Liver (tissue), 8 donors: ENCODE measurements at regions not wholly inside any gene's neighbourhood (a gene's known extent, or its start where the extent isn't known, plus 50 kb on each side); places are given as distances from the start of the nearest gene placed in this dataset.
A peak's percentile ranks its signal among the peaks of the same experiment; 100 is the strongest.

Experiments used
- DNase-seq: peaks from one replicate; pipeline ENCODE4 v3.0.0-alpha.2; 2017; ENCODE audit warnings: low spot score
- H3K27ac ChIP-seq, 2 donors: one replicate each; pipeline ENCODE4 v1.7.0; 2013; ENCODE audit warnings: inconsistent platforms in 2 of 2, low read length in 2 of 2, control low read depth in 1 of 2, low read depth in 1 of 2, mild to moderate bottlenecking in 1 of 2
- H3K27me3 ChIP-seq, 4 donors: one replicate each; pipeline versions ENCODE4 v1.6.1 to v1.7.0; 2013; ENCODE audit warnings: low read length in 3 of 4, inconsistent platforms in 1 of 4, mild to moderate bottlenecking in 1 of 4, moderate library complexity in 1 of 4; ENCODE audit not compliant: control insufficient read depth in 4 of 4, insufficient read depth in 4 of 4
- H3K36me3 ChIP-seq, 4 donors: one replicate each; pipeline versions ENCODE4 v1.6.1 to v1.7.0; 2013; ENCODE audit warnings: low read length in 3 of 4, mild to moderate bottlenecking in 3 of 4, low read depth in 1 of 4, moderate library complexity in 1 of 4; ENCODE audit not compliant: control insufficient read depth in 4 of 4, insufficient read depth in 3 of 4
- H3K4me1 ChIP-seq, 4 donors: one replicate each; pipeline versions ENCODE4 v1.6.1 to v1.7.0; 2013; ENCODE audit warnings: low read length in 3 of 4, mild to moderate bottlenecking in 3 of 4, moderate library complexity in 1 of 4; ENCODE audit not compliant: control insufficient read depth in 4 of 4, insufficient read depth in 4 of 4
- H3K4me3 ChIP-seq, 3 donors: one replicate each; pipeline versions ENCODE4 v1.6.1 to v1.7.0; 2013; ENCODE audit warnings: low read length in 3 of 3, control low read depth in 1 of 3, low read depth in 1 of 3, mild to moderate bottlenecking in 1 of 3
- H3K9ac ChIP-seq, 2 donors: one replicate each; pipeline ENCODE4 v1.7.0; 2013; ENCODE audit warnings: low read length in 2 of 2, mild to moderate bottlenecking in 2 of 2, moderate library complexity in 2 of 2, control low read depth in 1 of 2, low read depth in 1 of 2
- H3K9me3 ChIP-seq, 4 donors: one replicate each; pipeline versions ENCODE4 v1.6.1 to v1.7.0; 2013; ENCODE audit warnings: low read length in 3 of 4; ENCODE audit not compliant: control insufficient read depth in 4 of 4
- ATF3 ChIP-seq: IDR thresholded peaks from 2 replicates; pipeline ENCODE4 v1.6.1; 2016; ENCODE audit warnings: antibody characterized with exemption
- EGR1 ChIP-seq, 2 donors: IDR thresholded peaks; 2 replicates each; pipeline ENCODE4 v1.6.1; 2016 to 2018; ENCODE audit warnings: antibody characterized with exemption in 2 of 2, low read depth in 2 of 2
- FOXA2 ChIP-seq: IDR thresholded peaks from 2 replicates; pipeline ENCODE4 v1.6.1; 2016; ENCODE audit warnings: antibody characterized with exemption
- GABPA ChIP-seq, 2 donors: IDR thresholded peaks in 1 of 2; conservative IDR thresholded peaks in 1 of 2; 2 replicates each; pipeline ENCODE4 v1.6.1; 2016; ENCODE audit warnings: antibody characterized with exemption in 2 of 2, mild to moderate bottlenecking in 1 of 2, moderate library complexity in 1 of 2
- HNF4G ChIP-seq: IDR thresholded peaks from 2 replicates; pipeline ENCODE4 v1.6.1; 2016; ENCODE audit warnings: antibody characterized with exemption
- JUND ChIP-seq, 2 donors: IDR thresholded peaks; 2 replicates each; pipeline ENCODE4 v1.6.1; 2016; ENCODE audit warnings: antibody characterized with exemption in 2 of 2
- NR2F2 ChIP-seq: IDR thresholded peaks from 2 replicates; pipeline ENCODE4 v1.6.1; 2016; ENCODE audit warnings: antibody characterized with exemption
- RAD21 ChIP-seq, 2 donors: IDR thresholded peaks; 2 replicates each; pipeline ENCODE4 v1.6.1; 2016; ENCODE audit warnings: antibody characterized with exemption in 2 of 2, mild to moderate bottlenecking in 2 of 2
- REST ChIP-seq: IDR thresholded peaks from 2 replicates; pipeline ENCODE4 v1.6.1; 2016; ENCODE audit warnings: antibody characterized with exemption, mild to moderate bottlenecking
- SP1 ChIP-seq: IDR thresholded peaks from 2 replicates; pipeline ENCODE4 v1.6.1; 2018; ENCODE audit warnings: antibody characterized with exemption, mild to moderate bottlenecking
- WGBS: extraction: QIAGEN DNeasy Blood & Tissue Kit; methylation state at CpG from one replicate; pipeline ENCODE4 v1.1.7; 2013; 5-methylcytosine and 5-hydroxymethylcytosine counted together
- TF ChIP-seq, protein P1 (sequence below): IDR thresholded peaks from 2 replicates; pipeline ENCODE4 v1.6.1; 2016; ENCODE audit warnings: antibody characterized with exemption
- TF ChIP-seq, protein P2 (sequence below): IDR thresholded peaks from 2 replicates; pipeline ENCODE4 v1.6.1; 2016; ENCODE audit warnings: antibody characterized with exemption
- TF ChIP-seq, protein P3 (sequence below): fragments of 150-350 bp; IDR thresholded peaks from 2 replicates; pipeline ENCODE4 v1.5.1; 2017; ENCODE audit warnings: improper control_type of control experiment, low read depth, low read length; ENCODE audit not compliant: missing input control
- donor health status: healthy.
- donor health status: healthy.
- donor health status: healthy.
- donor health status: healthy.
- donor health status: healthy.

DNA sequence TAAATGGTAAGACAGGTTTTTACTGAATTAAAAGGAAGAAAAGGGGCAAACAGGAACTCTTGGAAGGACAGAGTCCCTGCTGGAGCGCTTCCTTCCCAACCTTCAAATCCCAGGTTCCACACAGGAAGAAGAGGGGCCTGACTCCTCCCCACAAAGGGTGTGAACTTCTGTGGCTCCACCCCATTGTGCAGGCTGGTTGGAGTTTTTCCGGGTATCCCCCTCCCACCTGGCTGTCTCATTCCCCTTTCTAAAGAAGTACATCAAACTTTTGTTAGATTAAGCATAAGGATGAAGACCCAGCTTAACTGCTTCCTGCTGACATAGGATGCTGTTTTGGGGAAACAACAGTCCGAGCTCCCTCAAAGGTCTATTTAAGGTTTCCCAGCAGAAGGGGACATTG, 187.7 kb downstream of the FCRL5 start:
- no peak overlapping the region for H3K27ac ChIP-seq
- H3K4me1 ChIP-seq = no peaks in the 10 kb centered on the region
- DNase-seq = no peak
- WGBS = 92% methylated on average over 3 of the region's 3 CpGs
- no peak overlapping the region for H3K9ac ChIP-seq
- no peak overlapping the region for H3K4me3 ChIP-seq
- TF ChIP-seq, protein P1, sequence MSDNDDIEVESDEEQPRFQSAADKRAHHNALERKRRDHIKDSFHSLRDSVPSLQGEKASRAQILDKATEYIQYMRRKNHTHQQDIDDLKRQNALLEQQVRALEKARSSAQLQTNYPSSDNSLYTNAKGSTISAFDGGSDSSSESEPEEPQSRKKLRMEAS = no peak
- TF ChIP-seq REST (no peak), JUND (IDR thresholded peaks at IDR 0.05) (no peak), ATF3 (no peak), FOXA2 (no peak), GABPA (IDR thresholded peaks at IDR 0.05 in 1 of 2, conservative IDR thresholded peaks at IDR 0.05 in 1 of 2) (no peak), NR2F2 (no peak), EGR1 (IDR thresholded peaks at IDR 0.05; ENCODE audit: low read depth in 2 of 2) (no peak), HNF4G (no peak), RAD21 (IDR thresholded peaks at IDR 0.05) (no peak)
- TF ChIP-seq, protein P2, sequence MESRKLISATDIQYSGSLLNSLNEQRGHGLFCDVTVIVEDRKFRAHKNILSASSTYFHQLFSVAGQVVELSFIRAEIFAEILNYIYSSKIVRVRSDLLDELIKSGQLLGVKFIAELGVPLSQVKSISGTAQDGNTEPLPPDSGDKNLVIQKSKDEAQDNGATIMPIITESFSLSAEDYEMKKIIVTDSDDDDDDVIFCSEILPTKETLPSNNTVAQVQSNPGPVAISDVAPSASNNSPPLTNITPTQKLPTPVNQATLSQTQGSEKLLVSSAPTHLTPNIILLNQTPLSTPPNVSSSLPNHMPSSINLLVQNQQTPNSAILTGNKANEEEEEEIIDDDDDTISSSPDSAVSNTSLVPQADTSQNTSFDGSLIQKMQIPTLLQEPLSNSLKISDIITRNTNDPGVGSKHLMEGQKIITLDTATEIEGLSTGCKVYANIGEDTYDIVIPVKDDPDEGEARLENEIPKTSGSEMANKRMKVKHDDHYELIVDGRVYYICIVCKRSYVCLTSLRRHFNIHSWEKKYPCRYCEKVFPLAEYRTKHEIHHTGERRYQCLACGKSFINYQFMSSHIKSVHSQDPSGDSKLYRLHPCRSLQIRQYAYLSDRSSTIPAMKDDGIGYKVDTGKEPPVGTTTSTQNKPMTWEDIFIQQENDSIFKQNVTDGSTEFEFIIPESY = no peak
- TF ChIP-seq, protein P3, sequence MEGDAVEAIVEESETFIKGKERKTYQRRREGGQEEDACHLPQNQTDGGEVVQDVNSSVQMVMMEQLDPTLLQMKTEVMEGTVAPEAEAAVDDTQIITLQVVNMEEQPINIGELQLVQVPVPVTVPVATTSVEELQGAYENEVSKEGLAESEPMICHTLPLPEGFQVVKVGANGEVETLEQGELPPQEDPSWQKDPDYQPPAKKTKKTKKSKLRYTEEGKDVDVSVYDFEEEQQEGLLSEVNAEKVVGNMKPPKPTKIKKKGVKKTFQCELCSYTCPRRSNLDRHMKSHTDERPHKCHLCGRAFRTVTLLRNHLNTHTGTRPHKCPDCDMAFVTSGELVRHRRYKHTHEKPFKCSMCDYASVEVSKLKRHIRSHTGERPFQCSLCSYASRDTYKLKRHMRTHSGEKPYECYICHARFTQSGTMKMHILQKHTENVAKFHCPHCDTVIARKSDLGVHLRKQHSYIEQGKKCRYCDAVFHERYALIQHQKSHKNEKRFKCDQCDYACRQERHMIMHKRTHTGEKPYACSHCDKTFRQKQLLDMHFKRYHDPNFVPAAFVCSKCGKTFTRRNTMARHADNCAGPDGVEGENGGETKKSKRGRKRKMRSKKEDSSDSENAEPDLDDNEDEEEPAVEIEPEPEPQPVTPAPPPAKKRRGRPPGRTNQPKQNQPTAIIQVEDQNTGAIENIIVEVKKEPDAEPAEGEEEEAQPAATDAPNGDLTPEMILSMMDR = no peak
- no peaks in the 10 kb centered on the region for H3K36me3 ChIP-seq
- H3K27me3 ChIP-seq = no peaks in the 10 kb centered on the region
- H3K9me3 ChIP-seq = no peaks in the 10 kb centered on the region

- Histone ChIP-seq H3K36me3 (no peaks in the 10 kb centered on the region), H3K27ac (no peak overlapping the region), H3K4me3 (no peak overlapping the region), H3K4me1 (no peaks in the 10 kb centered on the region), H3K9ac (no peak overlapping the region), H3K27me3 (no peaks in the 10 kb centered on the region), H3K9me3 (no peaks in the 10 kb centered on the region)
- TF ChIP-seq REST (no peak), SP1 (no peak), RAD21 (IDR thresholded peaks at IDR 0.05) (peak; percentile 67 to 85)
- TF ChIP-seq, protein P3 = peak; percentile 53
- TF ChIP-seq, protein P1 = no peak
- DNase-seq = no peak
- WGBS = 82% methylated on average over 7 of the region's 7 CpGs
Measured at GRCh38 chr1:157363660-157364140, 188.6 kb downstream of the FCRL5 start.
